ENCODE measurements at regions not wholly inside any gene's neighbourhood (a gene's known extent, or its start where the extent isn't known, plus 50 kb on each side); places are given as distances from the start of the nearest gene placed in this dataset.

DNA sequence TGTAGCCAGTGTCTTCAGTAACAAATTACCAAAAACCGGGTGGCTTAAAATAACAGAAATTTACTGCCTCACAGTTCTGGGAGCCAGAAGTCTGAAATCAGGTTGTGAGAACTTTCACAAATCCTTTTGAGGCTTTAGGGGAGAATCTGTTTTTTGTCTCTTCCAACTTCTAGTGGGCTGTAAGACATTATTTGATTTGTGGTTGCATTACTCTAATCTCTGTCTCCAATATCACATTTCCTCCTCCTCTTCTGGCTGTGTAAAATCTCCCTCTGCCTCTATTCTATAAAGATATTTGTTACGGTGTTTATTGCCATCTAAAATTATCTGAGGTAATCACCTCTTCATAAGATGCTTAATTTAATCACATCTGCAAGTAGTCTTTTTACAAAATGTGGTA lies 1039.6 kb upstream of the LRRN3 start:
- peak; percentile 39 for DNase-seq

DNA sequence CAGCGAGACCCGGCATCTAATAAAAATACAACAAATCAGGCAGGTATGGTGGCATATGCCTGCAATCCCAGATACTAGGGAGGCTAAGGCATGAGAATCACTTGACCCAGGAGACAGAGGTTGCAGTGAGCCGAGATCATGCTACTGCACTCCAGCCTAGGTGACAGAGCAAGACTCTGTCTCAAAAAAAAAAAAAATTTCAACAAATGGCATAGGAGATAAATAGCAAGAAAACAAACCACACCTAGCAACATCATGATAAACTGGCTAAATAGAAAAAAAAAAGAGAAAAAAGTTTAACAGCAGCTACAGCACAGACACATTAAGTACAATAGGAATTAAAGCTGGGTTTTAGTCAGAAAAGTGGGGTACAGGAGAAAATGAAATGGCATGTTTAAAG lies 1034.6 kb upstream of the LRRN3 start:
- DNase-seq, result no peak

DNA sequence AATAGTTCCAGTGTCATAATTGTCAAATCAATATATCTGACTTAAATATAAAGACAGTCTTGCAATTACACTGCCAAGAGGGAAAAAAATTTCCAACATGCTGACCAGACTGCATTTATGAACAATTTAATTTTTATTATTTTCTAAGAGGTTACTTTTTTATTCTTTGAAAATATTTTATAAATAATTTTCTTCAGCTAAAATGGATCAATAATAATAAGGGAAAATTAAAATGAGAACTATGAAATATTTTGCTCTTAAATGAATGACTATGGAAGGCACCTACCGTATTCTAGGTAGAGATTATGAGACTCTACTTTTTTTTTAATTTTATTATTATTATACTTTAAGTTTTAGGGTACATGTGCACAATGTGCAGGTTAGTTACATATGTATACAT lies 1032.5 kb upstream of the LRRN3 start:
- no peak for DNase-seq

DNA sequence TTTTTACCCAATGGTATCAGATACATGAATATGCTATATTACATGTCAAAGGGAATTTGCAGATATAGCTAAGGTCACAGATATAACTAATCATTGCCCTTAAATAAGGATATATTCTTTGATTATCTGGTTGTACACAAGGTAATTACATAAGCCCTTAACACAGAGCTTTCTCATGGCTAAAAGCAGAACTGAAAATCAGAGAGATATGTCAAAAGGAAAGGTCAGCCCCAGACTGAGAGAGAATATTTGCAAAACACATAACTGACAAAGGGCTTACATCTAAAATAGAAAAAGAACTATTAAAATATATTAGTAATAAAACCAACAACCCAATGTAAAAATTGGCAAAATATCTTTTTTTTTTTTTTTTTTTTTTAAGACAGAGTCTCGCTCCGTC lies 1029.5 kb upstream of the LRRN3 start:
- DNase-seq, result no peak

DNA sequence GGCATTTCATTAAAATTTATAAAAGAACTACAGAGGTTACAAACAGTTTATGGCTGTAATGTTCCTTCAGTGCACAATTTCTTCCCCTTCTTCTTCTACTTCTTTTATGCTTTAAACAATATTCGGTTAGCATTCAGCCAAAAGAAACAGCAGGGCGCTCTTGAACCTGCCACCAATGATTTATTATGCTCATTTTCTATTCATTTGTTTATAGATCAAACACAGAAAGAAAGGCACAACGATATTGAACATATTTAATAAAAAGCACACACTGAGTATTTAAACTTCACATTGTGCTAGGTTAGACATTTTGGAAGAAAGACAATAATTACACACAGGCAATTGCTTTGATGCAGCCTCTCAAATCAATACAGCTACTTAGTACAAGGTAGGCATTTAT lies 1025.8 kb upstream of the LRRN3 start:
- DNase-seq, result no peak

DNA sequence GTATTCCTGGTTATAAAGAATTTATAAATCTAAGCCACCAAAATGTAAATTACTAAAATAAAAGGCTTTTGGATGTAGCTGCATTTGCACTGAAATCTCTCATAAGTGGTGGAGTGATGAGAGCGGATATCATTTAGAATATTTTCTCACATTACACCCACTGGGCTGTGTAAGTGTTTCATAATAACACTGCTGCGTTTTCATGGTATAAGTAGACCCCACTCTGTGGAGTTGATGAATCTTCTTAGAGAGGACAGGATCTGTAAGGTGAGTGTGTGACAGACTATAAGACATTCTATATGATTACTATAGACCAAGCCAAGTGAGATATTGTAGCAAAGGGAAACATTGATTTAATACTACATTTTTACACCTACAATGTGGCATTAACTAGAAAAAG lies 1024.1 kb upstream of the LRRN3 start:
- no peak for DNase-seq

DNA sequence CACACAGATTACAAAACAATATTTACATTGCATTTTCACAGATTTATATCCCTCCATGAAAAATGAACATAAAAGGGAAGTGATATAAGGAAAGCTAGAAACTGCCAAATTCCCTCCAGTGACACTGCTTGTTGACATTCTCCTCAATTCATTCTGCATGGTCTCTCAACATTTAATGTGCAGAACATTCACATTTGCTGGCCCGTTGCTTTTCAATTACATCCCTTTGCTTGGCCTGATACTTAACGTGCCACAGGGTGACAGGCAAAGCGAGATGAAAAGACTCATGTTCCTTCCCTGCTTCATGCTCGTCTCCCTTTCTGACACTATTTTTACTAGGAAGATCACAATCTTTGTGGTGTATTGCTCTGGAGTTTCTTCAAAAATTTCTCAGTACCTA lies 1019.7 kb upstream of the LRRN3 start:
- peak; percentile 58 for DNase-seq

DNA sequence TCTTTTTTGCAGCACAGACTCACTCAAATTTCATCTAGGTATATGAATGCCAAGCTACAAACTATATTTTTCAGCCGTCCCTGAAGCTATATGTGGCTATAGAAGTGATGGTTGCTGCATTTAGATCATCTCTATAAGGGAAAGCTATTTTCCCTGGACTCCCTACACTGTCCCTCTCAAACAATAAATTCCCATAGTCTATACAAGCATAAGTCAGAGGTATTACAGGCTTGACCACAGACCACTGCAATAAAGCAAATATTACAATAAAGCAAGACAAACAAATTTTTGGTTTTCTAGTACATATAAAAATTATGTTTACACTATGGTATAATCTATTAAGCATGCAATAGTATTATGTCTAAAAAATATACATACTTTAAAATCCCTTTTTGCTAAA lies 1015.5 kb upstream of the LRRN3 start:
- DNase-seq, result no peak

DNA sequence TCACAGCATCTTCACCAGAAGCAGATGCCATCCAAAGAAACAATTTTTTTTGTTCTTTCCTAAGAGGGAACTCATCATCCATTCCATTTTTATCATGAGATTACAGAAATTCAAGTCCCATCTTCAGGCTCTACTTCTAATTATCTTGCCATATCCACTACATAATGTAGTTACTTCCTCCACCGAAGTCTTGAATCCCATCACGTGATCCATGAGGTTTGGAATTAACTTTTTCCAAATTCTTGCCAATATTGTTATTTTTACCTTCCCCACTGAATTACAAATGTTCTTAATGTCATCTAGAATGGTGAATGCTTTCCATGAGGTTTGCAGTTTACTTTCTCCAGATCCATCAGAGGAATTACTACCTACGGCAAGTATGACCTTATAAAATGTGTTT lies 1014.7 kb upstream of the LRRN3 start:
- no peak for DNase-seq

DNA sequence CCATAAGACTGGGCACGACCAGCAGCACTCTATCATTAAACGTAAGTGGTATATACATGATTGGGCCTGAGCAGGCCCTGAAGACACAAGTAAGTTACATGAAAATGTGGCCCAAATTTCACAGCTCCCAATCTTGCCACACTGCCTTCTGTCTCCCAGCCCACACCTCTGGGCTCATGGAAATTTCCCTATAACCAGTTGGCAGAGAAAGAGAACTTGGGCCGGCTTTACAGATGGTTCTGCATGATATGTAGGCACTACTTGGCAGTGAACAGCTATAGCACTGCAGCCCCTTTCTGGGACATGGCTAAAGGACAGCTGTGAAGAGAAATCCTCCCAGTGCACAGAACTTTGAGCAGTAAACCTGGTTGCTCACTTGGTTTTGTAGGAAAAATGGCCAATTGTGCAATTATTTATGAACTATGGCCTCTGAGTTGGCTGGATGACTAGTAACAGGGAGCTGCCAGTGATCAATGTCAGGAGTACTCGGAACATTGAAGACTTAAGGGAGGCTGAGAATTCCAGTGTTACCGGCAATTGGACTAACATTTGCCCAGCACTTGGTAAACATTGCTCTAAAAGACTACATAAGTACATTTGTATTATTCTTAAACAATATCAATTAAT lies 1006.6 kb upstream of the LRRN3 start:
- DNase-seq, result peak; percentile 10

DNA sequence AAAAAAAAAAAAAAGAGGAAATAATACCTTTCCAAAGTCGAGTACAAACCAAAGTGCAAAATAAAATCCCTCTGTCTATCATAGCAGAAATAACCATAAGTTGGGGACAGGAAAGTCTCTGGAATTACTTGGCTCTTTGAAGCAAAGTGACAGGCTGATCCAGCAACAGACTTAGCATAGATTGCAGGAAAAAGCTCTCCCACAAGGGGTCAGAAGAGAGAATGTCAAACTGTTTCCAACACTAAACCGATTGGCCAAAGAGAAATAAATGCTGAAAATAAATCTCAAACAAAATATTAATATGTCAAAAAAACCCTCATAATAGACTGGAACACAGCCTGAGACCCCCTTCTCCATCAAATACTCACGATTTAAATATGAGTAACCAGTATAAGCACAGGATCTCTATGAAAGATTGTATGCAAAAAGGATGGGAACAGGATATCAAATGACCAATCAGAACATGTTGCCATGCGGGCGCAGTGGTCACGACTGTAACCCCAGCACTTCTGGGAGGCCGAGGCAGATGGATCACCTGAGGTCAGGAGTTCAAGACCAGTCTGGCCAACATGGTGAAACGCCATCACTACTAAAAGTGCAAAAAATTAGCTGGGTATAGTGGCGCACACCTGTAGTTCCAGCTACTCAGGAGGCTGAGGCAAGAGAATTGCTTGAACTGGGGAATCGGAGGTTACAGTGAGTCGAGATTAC lies 1000.7 kb upstream of the LRRN3 start:
- no peak for DNase-seq

DNA sequence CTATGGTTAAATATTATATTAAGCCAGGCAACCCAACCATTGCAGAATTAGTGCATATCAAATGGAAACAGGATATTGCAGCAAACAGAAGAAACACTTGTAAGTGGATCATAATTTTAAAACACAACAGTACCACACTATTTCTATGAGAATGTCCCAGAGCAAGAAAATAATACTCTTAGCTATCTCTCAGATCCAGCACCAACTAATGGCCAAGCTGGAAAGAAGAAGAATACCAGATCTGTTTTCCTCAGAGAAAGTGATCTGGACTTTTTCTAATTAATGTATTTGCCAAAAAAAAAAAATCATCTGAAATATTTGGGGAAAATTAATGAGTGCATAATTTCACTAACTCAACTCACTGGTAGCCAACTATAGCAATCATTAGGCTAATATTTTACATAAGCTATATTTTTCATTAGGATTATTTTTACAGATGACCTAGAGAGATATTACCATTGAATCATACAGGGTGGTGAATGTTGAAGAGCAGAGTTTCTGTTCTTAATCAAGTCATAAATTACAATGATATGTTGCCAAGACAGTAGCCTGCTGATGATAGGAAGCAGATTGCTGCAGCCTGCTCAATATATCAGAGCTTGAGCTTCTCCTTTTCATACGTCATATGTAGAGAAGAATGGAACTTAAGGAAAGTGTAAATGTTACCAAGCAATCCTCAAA lies 995.4 kb upstream of the LRRN3 start:
- DNase-seq, result peak; percentile 14

DNA sequence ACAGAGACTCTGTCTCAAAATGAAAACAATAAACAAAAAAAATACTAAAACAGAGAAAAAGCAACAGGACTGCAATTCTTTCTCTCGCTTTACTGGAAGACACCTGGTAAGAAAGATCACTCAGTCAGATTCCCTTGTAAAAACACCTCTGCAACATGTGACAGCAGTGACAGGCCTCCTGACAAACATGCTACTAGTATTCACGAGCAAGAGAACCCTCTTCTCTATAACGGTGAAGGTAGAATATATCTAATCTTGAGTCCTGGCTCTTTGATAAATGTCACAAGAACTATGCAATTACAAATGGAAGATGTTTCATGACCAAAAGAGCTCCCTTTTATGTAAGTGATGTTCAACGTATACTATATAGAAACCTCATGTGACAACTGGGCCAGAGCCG lies 986.7 kb upstream of the LRRN3 start:
- DNase-seq, result no peak

DNA sequence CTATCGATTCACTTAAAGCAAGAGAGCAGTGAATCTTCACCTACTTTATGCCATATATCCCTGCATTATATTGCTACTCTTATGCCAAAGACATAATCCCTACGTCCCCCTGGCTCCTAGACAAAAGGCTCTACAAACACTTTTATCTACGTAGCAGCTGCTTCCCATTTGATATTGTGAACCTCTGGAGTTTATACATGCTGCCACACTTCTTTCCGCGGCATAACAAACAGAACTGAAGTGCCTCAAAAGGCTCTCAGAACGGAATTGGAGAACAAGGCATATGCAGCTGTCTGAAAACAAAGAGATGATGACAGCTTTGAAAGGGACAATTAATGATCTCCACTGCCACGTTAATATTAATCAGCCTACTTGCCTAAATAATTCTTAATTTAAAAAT lies 985.6 kb upstream of the LRRN3 start:
- peak; percentile 66 for DNase-seq

DNA sequence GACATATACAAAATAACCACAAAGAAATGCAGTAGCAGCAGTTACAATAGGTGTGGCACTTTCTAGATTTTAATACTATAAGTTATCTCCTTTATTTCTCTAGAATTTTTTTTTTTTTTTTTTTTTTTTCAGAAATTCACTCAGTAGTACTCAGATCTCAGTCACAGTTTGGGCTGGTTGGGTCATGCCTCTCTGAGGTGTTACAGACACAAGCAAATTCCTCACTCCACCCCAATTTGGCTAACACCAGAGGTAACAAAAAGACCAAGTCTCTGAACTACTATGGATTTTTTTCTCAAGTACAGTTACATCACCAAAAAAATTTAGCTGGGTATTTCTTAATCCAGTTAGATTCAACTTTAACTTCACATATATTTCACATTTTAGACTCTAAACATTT lies 985.1 kb upstream of the LRRN3 start:
- no peak for DNase-seq

DNA sequence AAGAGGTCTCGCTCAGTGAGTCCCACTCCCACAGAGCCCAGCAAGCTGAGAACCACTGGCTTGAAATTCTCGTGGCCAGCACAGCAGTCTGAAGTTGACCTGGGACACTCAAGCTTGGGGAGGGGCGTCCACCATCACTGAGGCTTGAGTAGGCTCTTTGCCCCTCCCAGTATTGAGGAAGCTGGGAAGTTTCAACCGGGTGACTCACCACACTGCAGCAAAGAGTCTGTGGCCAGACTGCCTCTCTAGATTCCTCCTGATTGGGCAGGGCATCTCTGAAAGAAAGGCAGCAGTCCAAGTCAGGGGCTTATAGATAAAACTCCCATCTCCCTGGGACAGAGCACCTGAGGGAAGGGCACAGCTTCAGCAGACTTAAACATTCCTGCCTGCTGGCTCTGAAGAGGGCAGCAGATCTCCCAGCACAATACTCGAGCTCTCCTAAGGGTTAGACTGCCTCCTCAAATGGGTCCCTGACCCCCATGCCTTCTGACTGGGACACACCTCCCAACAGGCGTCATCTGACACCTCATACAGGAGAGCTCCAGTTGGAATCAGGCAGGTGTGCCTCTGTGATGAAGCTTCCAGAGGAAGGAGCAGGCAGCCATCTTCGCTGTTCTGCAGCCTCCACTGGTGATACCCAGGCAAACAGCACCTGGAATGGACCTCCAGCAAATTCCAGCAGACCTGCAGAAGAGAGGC lies 970.9 kb upstream of the LRRN3 start:
- no peak for DNase-seq

DNA sequence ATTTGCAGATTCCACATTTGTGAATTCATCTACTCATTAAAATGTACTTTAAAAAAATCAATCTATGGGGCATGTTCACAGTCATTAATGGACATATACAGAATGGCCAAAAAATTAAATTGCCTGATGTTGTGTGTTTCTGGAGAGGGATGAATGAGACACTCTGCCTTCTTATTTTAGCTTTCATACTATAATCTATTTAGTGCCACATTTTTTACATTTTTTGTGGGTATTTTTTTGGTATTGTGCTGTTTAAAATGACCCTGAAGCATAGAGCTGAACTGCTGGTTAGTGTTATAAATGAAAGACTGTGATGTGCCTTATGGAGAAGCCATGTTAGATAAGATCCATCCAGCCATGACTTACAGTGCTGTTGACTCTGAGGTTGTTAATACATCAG lies 961.8 kb upstream of the LRRN3 start:
- DNase-seq, result no peak

DNA sequence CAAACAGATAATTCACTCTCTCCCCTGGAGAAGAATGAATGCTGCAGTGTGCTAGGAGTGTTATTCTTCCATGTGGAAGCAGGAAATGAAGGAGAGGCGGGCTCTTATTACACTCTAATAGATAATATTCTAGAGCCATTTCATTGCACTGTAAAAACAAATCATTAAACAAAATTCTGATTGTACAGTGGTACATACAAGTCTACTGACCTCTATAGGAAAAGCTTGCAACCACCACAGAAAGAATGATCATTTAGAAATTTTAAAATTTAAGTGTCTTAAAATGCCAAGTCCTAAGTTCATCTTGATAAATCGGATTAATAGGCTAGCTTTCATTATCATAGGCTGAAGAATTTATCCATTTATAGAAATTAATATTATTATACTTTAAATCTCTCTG lies 960.3 kb upstream of the LRRN3 start:
- no peak for DNase-seq

DNA sequence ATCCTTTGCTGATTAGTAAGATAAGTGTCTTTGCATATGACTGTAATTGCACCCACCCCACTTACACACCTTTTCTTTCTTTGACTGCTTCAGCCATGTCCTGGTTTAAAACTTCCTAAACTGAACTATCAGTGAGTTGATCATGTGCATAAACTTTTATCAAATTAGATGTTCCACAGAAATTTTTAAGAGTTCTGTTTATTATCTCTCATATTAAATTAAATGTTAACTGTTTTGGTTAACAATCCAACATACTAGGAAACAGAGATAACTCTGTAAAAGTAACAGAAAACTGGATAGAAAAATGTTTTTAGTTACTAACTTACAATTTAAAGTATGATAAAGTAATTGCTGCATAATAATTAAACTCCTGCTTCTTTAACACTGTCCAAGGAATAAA lies 959.6 kb upstream of the LRRN3 start:
- DNase-seq, result no peak

DNA sequence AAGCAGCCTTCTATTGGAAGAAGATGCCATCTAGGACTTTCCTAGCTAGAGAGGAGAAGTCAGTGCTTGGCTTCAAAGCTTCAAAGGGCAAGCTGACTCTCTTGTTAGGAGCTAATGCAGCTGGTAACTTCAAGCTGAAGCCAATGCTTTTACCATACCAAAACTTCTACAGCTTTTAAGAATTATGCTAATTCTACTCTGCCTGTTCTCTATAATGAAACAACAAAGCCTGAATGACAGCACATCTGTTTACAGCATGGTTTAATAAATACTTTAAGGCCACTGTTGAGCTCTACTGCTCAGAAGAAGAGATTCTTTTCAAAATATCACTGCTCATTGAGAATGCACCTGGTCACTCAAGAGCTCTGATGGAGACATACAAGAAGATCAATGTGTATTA lies 951.9 kb upstream of the LRRN3 start:
- no peak for DNase-seq

DNA sequence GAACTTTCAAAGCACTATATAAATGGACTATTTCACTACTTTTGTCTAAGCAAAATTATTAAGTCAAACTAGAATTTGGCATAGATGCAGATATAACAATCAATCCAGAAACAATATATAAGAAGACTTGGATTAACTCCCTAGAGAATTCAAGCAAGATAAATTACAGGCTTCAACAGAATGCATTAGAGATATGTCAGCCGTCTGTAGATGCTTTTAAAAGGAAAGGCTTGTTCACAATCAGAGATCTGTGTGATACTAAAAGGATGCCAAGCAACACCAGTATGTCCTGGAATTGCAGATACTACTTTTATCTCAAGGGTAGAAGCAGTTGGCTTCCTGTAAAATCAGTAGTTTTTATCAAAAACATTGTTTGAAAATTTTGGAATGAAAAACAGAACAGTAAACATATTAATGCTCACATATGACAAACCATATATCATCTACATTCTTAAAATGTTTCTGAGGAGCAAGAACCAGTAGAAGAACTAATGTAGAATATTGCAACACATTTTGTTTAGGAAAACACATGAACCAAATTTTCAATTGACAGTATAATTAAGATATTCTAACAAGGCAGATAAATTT lies 947.9 kb upstream of the LRRN3 start:
- no peak for DNase-seq

DNA sequence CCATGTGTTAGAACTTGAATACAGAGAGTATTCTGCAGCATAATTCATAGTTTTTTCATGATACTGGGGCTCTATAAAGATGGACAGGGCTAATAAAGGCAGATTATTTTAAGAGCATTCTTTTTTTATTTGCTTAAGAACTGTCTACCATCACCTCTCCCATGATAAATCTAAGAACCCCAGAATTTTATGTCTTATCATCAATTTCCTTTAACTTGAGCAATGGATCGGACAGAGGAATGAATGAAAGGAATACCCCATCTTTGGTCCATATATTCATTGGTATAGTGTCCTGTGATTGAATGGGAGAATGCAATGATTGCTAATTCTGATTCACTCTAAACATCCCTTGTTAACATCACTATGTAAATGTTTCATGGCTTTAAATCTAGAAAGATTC lies 946.3 kb upstream of the LRRN3 start:
- DNase-seq, result no peak

DNA sequence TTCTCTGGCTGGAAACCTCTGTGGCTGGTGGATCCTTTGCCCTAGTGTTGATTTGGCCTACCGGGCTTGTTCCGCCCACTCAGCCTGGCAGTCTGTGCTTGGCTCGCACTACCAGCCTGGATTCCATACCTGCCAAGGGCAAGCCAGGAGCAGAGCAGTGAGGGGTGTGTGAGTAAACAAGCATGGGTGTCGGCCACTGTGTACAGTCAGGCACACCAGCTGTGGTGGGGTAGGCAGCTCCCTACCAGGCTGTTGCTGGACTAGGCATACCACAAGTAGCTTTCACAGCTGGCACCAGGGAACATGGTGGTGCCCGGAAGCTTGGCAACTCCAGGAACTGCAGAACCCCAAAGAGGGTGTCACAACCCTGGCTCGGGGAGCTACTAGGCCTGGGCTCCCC lies 942.9 kb upstream of the LRRN3 start:
- no peak for DNase-seq
